ENCODE measurements at regions not wholly inside any gene's neighbourhood (a gene's known extent, or its start where the extent isn't known, plus 50 kb on each side); places are given as distances from the start of the nearest gene placed in this dataset.

DNA sequence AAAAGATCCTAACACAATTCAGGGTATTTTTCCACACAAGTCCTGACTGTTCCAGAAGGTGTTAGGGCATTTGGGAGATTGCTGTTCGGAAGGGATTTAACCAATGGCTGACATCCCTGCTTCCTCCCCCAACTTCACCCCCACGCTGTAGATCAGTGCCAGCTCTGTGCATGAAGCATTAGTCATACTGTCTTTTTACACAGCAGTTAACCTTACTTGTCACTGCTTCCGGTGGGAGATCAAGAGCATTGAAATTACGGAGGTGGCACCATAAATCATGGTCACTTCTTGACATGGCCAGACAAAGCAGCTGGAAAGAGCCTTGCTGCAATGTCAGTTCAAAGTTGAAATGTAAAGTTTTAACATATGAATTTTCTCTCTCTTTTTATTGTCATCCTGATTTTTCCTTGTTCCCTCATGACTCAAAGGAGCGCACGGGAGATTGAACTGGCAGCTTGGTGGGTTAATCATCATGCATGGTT lies 70.2 kb downstream of the HRH4 start:
- Mint-ChIP-seq H3K4me3 (no peak overlapping the region), H3K27me3 (peaks cover 26% of the 10 kb centered on the region), H3K4me1 (ENCODE audit: low read depth) (peaks cover 4% of the 10 kb centered on the region), H3K36me3 (no peaks in the 10 kb centered on the region), H3K27ac (no peak overlapping the region), H3K9me3 (ENCODE audit: low read depth) (no peaks in the 10 kb centered on the region)

DNA sequence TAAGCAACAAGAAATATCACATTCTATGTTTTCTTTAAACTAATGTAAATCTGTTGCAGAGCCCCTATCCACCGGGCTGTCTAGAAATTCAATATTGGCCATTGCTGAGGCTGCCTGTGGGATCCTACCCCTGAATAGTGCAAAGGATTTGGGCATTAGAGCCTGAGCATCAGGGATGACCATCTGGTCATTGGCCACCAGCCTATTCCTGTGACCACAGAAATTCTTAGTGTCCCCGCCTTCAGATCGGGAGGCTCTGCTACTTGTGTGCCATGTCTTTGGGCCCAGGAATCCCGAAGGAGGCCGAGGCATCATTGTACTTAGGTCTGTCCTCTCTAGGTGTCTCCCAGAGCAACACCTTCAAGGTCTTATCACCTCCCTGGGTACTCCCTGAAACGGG lies 73.8 kb downstream of the HRH4 start:
- no peak overlapping the region for H3K27ac Mint-ChIP-seq
- H3K9me3 Mint-ChIP-seq (ENCODE audit: low read depth) = no peaks in the 10 kb centered on the region
- no peak overlapping the region for H3K4me3 Mint-ChIP-seq
- peaks cover 21% of the 10 kb centered on the region for H3K27me3 Mint-ChIP-seq
- H3K4me1 Mint-ChIP-seq (ENCODE audit: low read depth) = peaks cover 4% of the 10 kb centered on the region
- H3K36me3 Mint-ChIP-seq = no peaks in the 10 kb centered on the region

GRCh38 chr18:24534737-24535136 lies 74.3 kb downstream of the HRH4 start:
- H3K4me1 Mint-ChIP-seq (ENCODE audit: low read depth) = peaks cover 4% of the 10 kb centered on the region
- H3K36me3 Mint-ChIP-seq = no peaks in the 10 kb centered on the region
- H3K9me3 Mint-ChIP-seq (ENCODE audit: low read depth) = no peaks in the 10 kb centered on the region
- no peak overlapping the region for H3K27ac Mint-ChIP-seq
- peaks cover 17% of the 10 kb centered on the region for H3K27me3 Mint-ChIP-seq
- H3K4me3 Mint-ChIP-seq = no peak overlapping the region

DNA sequence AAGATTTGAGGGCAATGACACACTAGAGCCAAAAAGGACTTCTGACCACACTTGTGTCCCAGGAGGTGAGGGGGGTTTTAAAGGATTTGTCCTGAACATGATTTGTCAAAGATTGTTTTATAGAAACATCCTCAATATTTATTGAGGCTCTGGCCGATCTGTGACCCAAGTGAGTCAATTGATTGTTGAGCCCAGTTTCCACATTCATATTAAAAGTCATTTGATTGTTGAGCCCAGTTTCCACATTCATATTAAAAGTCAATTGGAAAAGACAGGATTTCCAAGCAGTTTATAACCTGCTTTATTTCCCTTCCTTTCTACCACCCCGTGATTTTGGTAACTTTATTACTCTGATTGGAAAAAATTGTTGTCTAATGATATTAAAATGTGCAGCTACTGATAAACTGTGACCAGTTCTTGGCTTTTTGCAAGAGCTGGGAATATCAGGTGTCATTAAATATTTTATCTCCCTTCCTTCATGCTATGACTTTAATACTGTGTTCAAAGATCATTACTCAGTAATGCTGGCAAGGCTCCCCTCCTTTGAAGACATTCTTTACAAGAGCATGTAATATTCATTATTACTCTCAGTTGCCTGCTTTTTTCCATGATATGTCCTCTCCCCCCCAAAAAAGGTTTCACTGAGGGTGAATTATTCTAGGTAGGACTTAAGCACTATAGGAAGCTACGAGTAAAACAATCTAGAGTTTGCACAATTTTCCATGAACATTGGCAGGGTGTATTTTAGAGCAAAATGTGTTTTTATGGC lies 75.3 kb downstream of the HRH4 start:
- Mint-ChIP-seq H3K4me3 (no peak overlapping the region), H3K4me1 (ENCODE audit: low read depth) (peaks cover 1% of the 10 kb centered on the region), H3K27me3 (peaks cover 12% of the 10 kb centered on the region), H3K9me3 (ENCODE audit: low read depth) (no peaks in the 10 kb centered on the region), H3K27ac (no peak overlapping the region), H3K36me3 (no peaks in the 10 kb centered on the region)

- H3K27ac Mint-ChIP-seq = no peak overlapping the region
- H3K4me1 Mint-ChIP-seq (ENCODE audit: low read depth) = no peaks in the 10 kb centered on the region
- H3K36me3 Mint-ChIP-seq = no peaks in the 10 kb centered on the region
- H3K4me3 Mint-ChIP-seq = no peak overlapping the region
- H3K27me3 Mint-ChIP-seq = peaks cover 12% of the 10 kb centered on the region
- H3K9me3 Mint-ChIP-seq (ENCODE audit: low read depth) = no peaks in the 10 kb centered on the region
Measured at GRCh38 chr18:24536326-24536725, 75.9 kb downstream of the HRH4 start.

DNA sequence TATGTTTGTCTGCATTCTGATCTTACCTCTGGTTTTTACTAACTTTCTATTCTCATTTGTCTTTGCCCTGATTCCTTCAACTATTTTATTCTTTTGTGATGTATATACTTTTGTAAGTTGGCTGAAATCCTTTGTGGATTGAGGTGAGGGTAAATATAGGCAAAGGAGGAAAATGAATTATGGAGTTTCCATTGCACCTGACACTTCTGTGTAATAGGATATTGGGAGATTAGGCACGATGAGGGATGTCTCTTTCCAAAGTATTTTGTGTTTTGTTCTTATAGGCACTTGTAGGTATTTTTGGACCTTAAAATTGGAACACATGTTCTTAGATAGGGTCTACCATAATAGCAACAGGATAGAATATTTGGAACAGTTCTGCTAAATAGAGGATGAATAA lies 76.4 kb downstream of the HRH4 start:
- Mint-ChIP-seq H3K4me3 (no peak overlapping the region), H3K36me3 (no peaks in the 10 kb centered on the region), H3K4me1 (ENCODE audit: low read depth) (no peaks in the 10 kb centered on the region), H3K27ac (no peak overlapping the region), H3K27me3 (peaks cover 12% of the 10 kb centered on the region), H3K9me3 (ENCODE audit: low read depth) (no peaks in the 10 kb centered on the region)

DNA sequence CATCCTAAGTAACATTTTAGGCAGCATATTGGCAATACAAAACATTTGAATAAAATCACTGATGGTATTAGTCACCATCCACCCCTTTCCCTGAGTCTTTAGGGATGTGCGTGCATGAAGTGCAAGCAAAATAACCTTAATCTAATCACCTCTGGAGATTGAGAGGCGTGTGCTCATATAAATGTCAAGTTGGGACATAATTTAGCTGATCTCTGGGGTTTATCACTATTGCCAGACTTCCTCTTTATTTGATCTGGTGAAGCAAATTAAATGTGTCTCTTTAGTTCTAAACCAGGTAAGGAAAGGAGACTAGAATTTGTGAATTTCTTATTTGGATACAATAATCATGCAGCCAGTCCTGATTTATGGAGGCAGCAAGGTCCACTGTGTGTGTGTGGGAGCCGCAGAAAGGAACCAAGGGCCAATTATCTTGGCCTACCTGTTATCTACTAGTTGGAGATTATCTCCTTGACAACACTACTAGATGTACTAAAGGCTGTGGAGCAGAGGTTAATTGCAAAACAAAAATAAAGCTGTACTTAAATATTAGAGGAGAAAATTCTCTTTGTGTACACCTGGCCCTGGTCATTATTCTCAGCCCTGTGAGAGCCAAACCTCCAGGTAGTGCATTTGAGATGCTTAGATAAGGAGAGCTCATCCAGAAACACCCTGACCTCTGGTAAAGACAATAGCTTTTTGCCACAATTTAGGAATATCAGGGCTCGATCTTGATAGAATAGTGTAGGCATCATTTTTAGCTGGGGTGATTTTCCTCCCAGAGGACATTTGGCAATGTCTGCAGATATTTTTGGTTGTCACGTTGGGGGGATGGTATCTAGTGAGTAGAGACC lies 78.2 kb downstream of the HRH4 start:
- Mint-ChIP-seq H3K9me3 (ENCODE audit: low read depth) (no peaks in the 10 kb centered on the region), H3K27me3 (no peaks in the 10 kb centered on the region), H3K4me1 (ENCODE audit: low read depth) (no peaks in the 10 kb centered on the region), H3K4me3 (no peak overlapping the region), H3K27ac (no peak overlapping the region), H3K36me3 (no peaks in the 10 kb centered on the region)

DNA sequence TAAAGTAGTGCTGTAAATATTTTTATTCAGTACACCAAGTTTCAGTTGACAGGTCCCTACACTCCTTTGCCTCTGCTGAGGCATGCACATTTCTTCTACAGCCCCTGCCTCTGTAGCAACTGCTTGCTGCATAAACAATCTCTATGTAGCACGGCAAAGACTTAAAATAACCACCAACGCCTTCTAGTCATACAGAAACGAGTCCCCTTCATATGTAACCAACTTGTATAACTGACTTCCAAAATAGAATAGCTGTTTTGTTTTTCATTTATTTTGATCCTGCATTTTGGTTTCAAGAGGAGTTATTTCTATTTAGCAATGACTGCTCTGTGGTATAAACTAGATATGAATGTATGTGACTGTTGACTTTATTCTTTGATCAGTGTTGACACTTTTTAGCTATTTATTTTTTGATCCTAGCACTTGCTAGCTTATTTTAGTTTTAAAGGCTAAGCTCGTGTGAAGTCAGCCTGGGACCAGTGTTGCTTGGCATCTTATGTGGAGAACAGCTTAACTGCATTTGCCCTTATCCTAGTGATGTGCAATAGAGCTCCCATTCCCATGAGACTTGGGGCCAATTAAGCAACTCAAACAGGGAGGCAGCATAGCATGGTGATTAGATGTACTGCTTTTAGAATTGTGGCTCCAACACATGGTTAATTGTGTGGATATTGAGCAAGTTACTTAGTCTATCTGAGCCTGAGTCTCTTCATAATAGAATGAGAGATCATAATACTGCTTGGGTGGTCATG lies 79.6 kb downstream of the HRH4 start:
- Mint-ChIP-seq H3K4me3 (no peak overlapping the region), H3K9me3 (ENCODE audit: low read depth) (no peaks in the 10 kb centered on the region), H3K4me1 (ENCODE audit: low read depth) (no peaks in the 10 kb centered on the region), H3K27ac (no peak overlapping the region), H3K36me3 (no peaks in the 10 kb centered on the region), H3K27me3 (no peaks in the 10 kb centered on the region)

GRCh38 chr18:24540896-24541295 lies 80.5 kb downstream of the HRH4 start:
- H3K27ac Mint-ChIP-seq = no peak overlapping the region
- H3K4me1 Mint-ChIP-seq (ENCODE audit: low read depth) = no peaks in the 10 kb centered on the region
- no peaks in the 10 kb centered on the region for H3K27me3 Mint-ChIP-seq
- no peaks in the 10 kb centered on the region for H3K36me3 Mint-ChIP-seq
- no peak overlapping the region for H3K4me3 Mint-ChIP-seq
- H3K9me3 Mint-ChIP-seq (ENCODE audit: low read depth) = no peaks in the 10 kb centered on the region

GRCh38 chr18:24543086-24543794 lies 82.8 kb downstream of the HRH4 start:
- Mint-ChIP-seq H3K4me1 (ENCODE audit: low read depth) (no peaks in the 10 kb centered on the region), H3K36me3 (no peaks in the 10 kb centered on the region), H3K27ac (no peak overlapping the region), H3K27me3 (no peaks in the 10 kb centered on the region), H3K9me3 (ENCODE audit: low read depth) (no peaks in the 10 kb centered on the region), H3K4me3 (no peak overlapping the region)

DNA sequence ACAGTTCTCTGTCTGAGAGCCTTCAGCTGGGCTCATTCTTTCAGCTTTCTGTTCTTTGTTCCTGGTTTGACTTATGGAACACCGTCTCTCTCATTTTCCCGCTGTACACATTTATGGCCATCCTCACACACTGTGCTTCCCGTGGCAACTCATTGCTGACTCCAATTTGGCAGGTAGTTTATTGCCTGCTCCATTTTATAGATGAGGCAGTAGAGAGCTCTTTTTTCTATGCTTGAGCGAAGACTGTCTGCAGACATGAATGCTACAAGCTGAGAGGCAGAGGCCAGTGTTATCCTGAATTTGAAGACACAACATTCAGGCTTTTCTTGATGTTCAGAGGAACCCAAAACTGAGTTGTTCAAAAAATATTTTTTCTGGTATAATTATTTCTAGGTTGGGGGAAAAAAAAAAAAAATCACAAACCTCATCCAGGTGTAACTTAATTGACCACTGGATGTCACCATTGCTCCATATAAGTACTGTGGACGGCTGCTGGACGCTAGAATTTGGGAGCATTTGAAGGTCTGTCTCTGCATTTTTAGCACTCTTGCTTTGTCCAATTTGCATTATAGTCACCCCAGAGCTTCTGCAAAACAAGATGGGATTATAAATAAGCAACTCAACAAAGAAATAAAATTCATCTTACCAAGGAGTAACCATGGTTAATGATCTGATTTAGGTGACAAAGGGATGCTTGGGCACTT lies 83.5 kb downstream of the HRH4 start:
- H3K9me3 Mint-ChIP-seq (ENCODE audit: low read depth) = no peaks in the 10 kb centered on the region
- H3K36me3 Mint-ChIP-seq = no peaks in the 10 kb centered on the region
- H3K4me1 Mint-ChIP-seq (ENCODE audit: low read depth) = no peaks in the 10 kb centered on the region
- H3K27me3 Mint-ChIP-seq = no peaks in the 10 kb centered on the region
- no peak overlapping the region for H3K27ac Mint-ChIP-seq
- H3K4me3 Mint-ChIP-seq = no peak overlapping the region

- Mint-ChIP-seq H3K27ac (no peak overlapping the region), H3K4me3 (no peak overlapping the region), H3K9me3 (ENCODE audit: low read depth) (no peaks in the 10 kb centered on the region), H3K4me1 (ENCODE audit: low read depth) (no peaks in the 10 kb centered on the region), H3K36me3 (no peaks in the 10 kb centered on the region), H3K27me3 (no peaks in the 10 kb centered on the region)
Measured at GRCh38 chr18:24544949-24545348, 84.5 kb downstream of the HRH4 start.

DNA sequence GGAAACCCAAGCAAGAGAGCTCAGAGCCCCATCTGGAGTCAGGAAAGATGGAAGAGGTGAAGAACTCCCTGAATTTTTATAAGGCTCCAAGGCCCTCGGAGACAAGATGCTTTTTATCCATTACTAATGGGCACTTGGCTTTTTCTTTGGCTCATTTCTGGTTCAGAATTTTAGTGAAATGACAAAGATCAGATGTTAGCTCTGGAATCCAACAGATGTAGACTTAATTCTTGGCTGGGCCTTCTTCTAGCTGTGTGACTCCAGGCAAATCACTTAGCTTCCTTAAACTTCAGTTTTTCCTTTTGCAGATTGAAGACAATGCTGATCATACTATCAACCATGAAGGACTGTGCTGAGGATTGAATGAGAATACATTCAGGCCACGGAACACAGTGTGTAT lies 85.2 kb downstream of the HRH4 start:
- Mint-ChIP-seq H3K27me3 (peaks cover 1% of the 10 kb centered on the region), H3K4me3 (no peak overlapping the region), H3K36me3 (no peaks in the 10 kb centered on the region), H3K27ac (no peak overlapping the region), H3K9me3 (ENCODE audit: low read depth) (no peaks in the 10 kb centered on the region), H3K4me1 (ENCODE audit: low read depth) (no peaks in the 10 kb centered on the region)

GRCh38 chr18:24546307-24546706 lies 85.9 kb downstream of the HRH4 start:
- Mint-ChIP-seq H3K9me3 (ENCODE audit: low read depth) (no peaks in the 10 kb centered on the region), H3K4me3 (no peak overlapping the region), H3K27ac (no peak overlapping the region), H3K4me1 (ENCODE audit: low read depth) (no peaks in the 10 kb centered on the region), H3K36me3 (no peaks in the 10 kb centered on the region), H3K27me3 (peaks cover 1% of the 10 kb centered on the region)
